GM21825 (cell line): ENCODE measurements at regions not wholly inside any gene's neighbourhood (a gene's known extent, or its start where the extent isn't known, plus 50 kb on each side); places are given as distances from the start of the nearest gene placed in this dataset.

Source experiments
- ATAC-seq: cut with Tn5 transposase; IDR thresholded peaks from one replicate; pipeline ENCODE4 v1.9.1; 2021; ENCODE audit warnings: mild to moderate bottlenecking, moderate library complexity; ENCODE audit not compliant: unreplicated experiment

DNA sequence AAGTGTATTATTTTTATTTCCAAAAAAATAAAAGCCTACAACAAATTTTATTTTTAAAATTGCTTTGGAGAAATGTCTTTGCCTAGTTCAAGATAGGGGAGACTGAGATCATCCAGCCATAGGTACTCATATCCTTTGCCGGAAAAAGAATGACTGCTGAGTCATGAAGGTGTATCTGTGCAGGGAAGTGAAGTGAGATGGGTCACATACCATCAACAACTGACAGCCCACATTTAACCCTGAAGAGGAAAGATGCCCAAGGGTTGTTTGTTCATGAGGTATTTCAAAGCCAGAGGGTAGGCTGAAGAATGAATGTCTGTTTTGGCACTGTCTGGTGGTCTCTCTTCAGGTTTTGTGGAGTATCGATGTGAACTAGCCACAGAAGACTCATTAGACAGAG lies 106.7 kb upstream of the TTC29 start:
- ATAC-seq, result no peak

DNA sequence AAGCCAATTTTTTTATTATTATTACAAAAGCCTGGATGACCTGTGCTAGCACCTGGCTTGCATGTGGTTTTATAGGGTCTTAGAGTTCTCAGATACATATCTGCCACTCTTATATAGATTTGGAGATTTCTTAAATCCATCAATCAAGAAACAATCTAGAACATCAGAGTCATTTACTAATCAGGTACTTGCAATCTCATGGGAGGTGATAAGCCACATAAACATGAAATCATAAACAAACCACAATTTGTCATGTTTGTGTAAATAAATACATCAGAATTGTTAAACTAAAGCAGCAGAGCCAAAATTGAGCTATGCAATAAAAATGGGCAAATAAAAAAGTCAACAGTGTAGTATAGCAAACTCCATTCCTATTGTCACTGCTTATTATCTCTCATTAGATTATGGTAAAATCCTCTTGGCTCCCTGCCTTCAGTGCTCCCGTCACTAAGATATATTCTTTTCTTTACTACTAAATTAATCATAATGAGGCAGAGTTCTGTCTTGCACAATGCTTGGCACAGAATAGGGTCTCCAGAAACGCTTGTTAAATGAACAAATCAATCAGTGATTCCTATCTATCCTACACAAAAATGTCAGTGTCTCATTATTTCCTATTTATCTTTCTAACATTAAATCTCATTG lies 108.7 kb upstream of the TTC29 start:
- ATAC-seq, result no peak

- ATAC-seq, result no peak
These were observed 111.4 kb upstream of the TTC29 start for GRCh38 chr4:147056940-147057610.

GRCh38 chr4:147057611-147058190 lies 112.0 kb upstream of the TTC29 start:
- ATAC-seq, result no peak

DNA sequence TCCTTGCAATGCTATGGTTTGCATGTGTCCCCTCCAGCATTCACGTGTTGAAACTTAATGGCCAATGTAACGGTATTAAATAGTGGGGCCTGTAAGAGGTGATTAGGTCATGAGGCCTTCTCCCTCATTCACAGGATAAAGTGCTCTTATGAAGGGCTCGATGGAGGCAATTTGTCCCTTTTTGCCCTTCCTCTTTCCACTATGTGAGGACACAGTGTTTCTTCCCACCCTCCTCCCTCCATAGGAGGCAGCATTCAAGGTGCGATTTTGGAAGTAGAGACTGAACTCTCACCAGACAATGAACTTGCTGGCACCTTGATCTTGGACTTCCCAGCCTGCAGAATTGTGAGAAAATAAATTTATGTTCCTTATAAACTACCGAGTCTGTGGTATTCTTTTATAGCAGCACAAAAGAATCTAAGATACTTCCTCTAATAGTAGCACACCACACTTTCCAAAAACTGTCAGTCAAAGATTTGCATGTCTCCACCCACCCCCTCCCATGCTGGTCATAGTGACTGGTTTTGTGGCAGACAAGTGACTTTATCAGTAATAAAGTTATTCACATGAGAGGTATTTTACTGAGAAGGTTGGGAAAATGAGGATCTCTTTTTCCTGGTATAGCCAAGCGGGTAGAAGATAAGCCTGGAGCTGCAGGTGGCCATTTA lies 113.5 kb upstream of the TTC29 start:
- no peak for ATAC-seq

- ATAC-seq, result no peak
These were observed 114.7 kb upstream of the TTC29 start for GRCh38 chr4:147060151-147060931.

DNA sequence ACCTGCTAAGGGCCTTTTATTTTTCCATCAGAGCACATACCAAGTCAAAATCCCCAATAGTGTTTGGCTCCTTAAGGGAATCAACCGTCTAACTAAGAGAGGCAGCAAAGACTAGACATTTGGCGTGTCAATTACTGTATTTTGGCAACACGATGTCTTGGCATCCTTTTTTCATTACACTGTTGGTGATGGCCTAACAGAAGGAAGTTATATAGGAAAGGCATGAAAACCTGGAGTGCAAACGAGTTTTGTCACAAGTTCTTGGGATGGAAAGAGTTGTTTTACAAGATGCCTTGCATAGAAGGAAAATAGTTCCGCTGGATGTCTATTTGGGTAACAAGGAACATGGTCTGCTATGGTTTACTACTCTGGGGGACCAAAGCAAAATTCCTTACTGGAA lies 119.2 kb upstream of the TTC29 start:
- no peak for ATAC-seq

GRCh38 chr4:147068564-147068963 lies 122.9 kb upstream of the TTC29 start:
- ATAC-seq, result no peak

GRCh38 chr4:147071209-147071740 lies 125.6 kb upstream of the TTC29 start:
- no peak for ATAC-seq

DNA sequence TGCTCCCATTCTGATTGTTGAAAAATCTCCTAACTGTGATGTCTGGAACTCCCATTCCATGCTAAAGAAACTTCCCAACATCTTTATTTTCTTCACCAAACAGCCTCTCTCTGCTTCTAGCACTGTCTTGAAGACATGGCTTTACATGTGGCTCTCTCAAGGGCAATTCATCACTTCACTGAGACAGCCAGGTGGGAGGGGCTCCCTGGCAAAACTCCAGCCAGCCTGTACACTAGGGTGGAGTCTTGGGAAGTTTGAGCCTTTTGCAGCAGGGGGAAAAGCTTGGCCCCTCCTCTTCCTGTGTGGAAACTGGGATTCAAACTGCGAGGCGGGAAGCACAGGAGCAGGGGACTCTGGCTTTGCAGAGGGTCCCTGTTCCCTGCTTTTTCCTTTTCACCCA lies 130.5 kb upstream of the TTC29 start:
- no peak for ATAC-seq

DNA sequence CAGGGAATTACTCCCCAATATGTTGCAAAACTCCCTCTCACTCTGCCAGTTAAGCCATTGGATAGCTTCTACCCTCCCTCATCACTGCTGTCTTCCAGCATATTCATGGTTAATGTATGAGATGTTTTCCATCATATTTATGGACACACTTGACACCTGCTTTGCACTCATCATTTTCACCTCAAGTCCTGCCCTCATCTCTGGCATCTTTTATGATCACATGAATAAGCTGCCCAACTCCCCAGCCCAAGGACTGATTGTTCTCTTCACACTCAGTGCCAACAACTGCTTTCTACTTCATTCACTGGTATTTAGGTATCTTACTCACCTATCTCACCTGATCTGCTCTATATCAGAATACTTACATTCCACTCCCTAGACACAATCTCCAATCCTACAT lies 131.1 kb upstream of the TTC29 start:
- no peak for ATAC-seq

- no peak for ATAC-seq
These were observed 132.7 kb upstream of the TTC29 start for GRCh38 chr4:147078362-147078761.

DNA sequence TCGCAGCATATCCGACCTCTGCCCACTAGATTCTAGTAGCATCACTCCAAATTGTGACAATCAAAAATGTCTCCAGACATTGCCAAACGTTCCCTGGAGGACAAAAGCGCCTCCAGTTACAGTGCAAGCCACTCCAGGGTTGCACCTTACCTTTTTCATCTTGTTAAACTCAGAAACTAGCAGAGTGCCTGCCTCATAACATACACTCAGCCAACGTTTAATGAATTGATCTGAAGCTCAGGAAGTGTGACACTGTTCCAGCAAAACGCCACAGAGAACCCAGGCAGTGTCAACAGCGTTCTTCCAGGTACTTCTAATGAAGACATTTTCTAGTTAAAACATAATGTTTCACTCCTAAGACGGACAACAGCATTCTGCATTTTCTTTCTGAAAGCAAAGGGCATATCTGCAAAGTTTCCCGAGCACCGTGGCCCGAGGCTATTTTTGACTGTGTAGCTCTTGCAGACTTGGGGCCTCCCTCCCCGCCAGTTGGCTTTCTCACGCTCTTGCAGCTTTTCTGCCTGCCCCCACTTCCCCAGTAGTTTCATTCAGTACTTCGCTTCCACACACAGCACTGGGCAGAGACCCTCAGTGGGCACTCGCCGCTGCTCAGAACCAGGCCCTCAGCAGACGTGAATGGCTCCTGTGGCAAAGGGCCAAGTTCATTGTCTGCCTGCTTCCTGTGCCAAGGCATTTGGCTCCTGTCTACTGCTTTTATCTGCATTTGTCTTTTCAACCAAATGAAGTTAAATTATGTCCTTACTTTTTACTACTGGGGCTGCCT lies 133.4 kb upstream of the TTC29 start:
- ATAC-seq, result no peak

DNA sequence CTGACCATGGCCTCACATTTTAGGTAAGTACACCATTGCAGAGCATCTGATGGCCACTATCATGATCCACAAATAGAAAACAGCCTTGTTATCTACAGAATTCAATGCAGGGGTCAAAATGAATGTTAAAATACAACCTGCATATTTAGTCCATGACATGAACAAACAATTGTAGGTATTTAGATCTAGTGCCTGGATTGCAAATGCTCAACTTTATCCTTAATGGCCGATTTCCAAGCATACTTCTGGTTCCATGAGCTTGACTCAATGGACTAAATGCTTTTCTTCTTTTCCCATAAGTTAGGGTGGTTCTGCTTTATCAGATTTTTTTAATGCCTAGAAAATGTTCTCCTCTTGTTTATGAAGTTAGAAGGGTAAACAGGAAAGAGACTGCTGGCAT lies 139.2 kb upstream of the TTC29 start:
- no peak for ATAC-seq

DNA sequence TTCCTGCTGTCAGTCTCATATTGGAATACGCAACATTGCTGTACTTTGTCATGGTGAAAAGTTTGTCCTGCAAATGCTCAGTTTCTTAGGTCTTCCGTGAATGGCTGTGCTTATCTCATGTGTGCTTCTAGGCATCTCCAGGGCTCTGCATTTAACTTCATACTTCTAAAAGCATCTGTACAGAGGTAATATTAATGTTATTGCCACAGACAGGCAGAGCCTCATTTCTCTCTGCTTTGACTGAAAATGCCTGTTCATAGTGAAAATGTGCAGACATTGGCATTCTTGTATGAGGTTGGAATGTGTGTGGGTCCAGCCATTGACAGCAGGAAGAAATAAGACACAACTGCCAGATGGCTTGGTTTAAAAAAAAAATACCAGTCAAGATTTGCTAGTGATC lies 140.1 kb upstream of the TTC29 start:
- ATAC-seq, result no peak

DNA sequence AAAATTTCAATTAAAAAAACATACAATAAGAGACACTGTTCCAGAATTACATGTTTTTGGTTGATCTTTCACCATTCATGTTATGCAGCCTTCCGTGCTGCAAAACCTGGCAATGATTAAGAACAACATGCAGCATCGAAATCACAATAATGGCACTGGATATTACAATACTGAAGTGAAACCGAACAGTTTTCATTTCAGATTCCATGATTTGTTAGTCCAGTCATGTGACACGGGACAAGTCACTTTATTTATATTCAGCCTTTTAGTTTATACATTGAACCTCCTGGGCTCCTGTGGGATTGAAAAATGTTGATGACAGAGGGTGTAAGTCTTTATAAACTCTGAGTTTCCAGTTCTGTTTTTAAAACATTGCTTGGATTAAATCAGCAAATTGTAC lies 142.5 kb upstream of the TTC29 start:
- no peak for ATAC-seq

- ATAC-seq, result no peak
These were observed 144.8 kb upstream of the TTC29 start for GRCh38 chr4:147090486-147090885.

GRCh38 chr4:147093206-147093605 lies 147.5 kb upstream of the TTC29 start:
- ATAC-seq, result no peak

- no peak for ATAC-seq
These were observed 148.6 kb upstream of the TTC29 start for GRCh38 chr4:147094238-147094637.
